Heart right ventricle (tissue), 16 donors: ENCODE measurements at regions not wholly inside any gene's neighbourhood (a gene's known extent, or its start where the extent isn't known, plus 50 kb on each side); places are given as distances from the start of the nearest gene placed in this dataset.
"Not testable (repeated sequence)": the region's sequence is repeated elsewhere in the genome, so short reads cannot be mapped to it uniquely, and the experiment has no call there.

Experiments
- ATAC-seq, 8 donors: fragments of 200-7000 bp; cut with Tn5 transposase; one replicate each; pipeline ENCODE4 v1.9.1; 2020; ENCODE audit warnings: mild to moderate bottlenecking in 8 of 8, moderate library complexity in 8 of 8, moderate number of reproducible peaks in 1 of 8
- DNase-seq, 2 donors: peaks; one replicate each; pipeline ENCODE4 v3.0.0-alpha.2; 2020
- H3K27ac ChIP-seq, 10 donors: fragments of 200-600 bp; sonication (generic) in 2 of 10; one replicate each; pipeline versions ENCODE4 v1.5.0 to v1.8.0; 2020 to 2022; ENCODE audit warnings: mild to moderate bottlenecking in 3 of 10
- H3K27me3 ChIP-seq, 7 donors: fragments of 200-600 bp; one replicate each; pipeline ENCODE4 v1.8.0; 2021 to 2022; ENCODE audit warnings: mild to moderate bottlenecking in 2 of 7
- H3K36me3 ChIP-seq, 9 donors: fragments of 200-600 bp; sonication (generic) in 1 of 9; one replicate each; pipeline versions ENCODE4 v1.5.0 to v1.8.0; 2020 to 2022; ENCODE audit warnings: mild to moderate bottlenecking in 2 of 9
- H3K4me1 ChIP-seq, 9 donors: fragments of 200-600 bp; sonication (generic) in 1 of 9; one replicate each; pipeline versions ENCODE4 v1.5.0 to v1.8.0; 2020 to 2022; ENCODE audit warnings: mild to moderate bottlenecking in 4 of 9
- H3K4me3 ChIP-seq, 10 donors: fragments of 200-600 bp; sonication (generic) in 2 of 10; one replicate each; pipeline versions ENCODE4 v1.5.0 to v1.8.0; 2020 to 2022; ENCODE audit warnings: mild to moderate bottlenecking in 7 of 10, moderate library complexity in 2 of 10
- H3K9me3 ChIP-seq, 11 donors: fragments of 200-600 bp in 10 of 11; sonication (generic) in 2 of 11; one replicate each; pipeline versions ENCODE4 v1.5.0 to v1.8.0; 2013 to 2022; ENCODE audit warnings: mild to moderate bottlenecking in 2 of 11, control low read depth in 1 of 11, moderate library complexity in 1 of 11
- WGBS, 2 donors: extraction: QIAGEN DNeasy Blood & Tissue Kit; methylation state at CpG; one replicate each; pipeline ENCODE4 v1.1.7; 2013; ENCODE audit warnings: inconsistent platforms in 1 of 2; 5-methylcytosine and 5-hydroxymethylcytosine counted together
- intact Hi-C, 10 donors: fragments of 100-400 bp; cut with DNase I; formaldehyde crosslinking; loops; one replicate each; pipeline versions ENCODE4 v1.11.1 to v1.14.2; 2022
- TF ChIP-seq, protein P1 (sequence below), 9 donors: fragments of 200-600 bp; sonication (generic) in 2 of 9; IDR thresholded peaks; one replicate each; pipeline versions ENCODE4 v1.5.0 to v1.8.0; 2021 to 2022; ENCODE audit warnings: antibody characterized with exemption in 9 of 9, mild to moderate bottlenecking in 5 of 9, moderate library complexity in 1 of 9
- donor health status: Arrhythmogenic right ventricular cardiomyopathy.
- donor health status: ischemic (EF 13 %, LVEDD 7.1; RV severe dilation, severe dysfunction).
- donor health status: healthy with polysubstance abuse.
- donor health status: DM: no; HTN: yes; CAD: no.
- donor health status: DM: no; HTN: no; CAD: no.
- donor health status: ischemic (EF 25% LVEDD 6.9; RV normal size, moderate dysfunction).
- donor health status: ischemic (EF 25% LVEDD 5.7; RV mildly dilated, moderate dysfunction).
- donor health status: healthy.
- donor health status: DM: yes; HTN: yes; CAD: no.
- donor health status: Ischemic cardiomyopathy.
- donor health status: ischemic (EF 35%, LVEDD 5.7; RV mildly dilated, moderate dysfunction).
- donor health status: nonischemic (EF 11% LVEDD 7.7; RV severe dilation, severe dysfunction).
- donor health status: DM: yes; HTN: yes; CAD: no.
- donor health status: PGD.
- donor health status: ischemic (EF 29% LVEDD 5.4; RV normal size, mild dysfunction).
- donor health status: nonischemic (EF 23%, LVEDD 6.1; RV moderate dilation, normal function).

DNA sequence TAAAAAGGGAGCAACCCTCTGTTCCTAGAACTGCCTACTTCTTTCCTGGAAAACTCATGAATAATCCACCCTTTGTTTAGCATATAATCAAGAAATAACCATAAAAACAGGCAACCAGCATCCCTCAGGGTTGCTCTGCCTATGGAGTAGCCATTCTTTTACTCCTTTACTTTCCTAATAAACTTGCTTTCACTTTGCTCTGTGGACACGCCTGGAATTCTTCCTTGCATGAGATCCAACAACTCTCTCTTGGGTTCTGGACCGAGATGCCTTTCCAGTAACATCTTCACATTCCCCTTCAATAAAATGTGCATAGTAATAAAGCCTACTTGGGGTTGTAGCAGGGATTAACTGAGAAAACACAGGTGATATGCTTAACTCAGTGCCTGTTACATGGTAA lies 286.4 kb upstream of the AMIGO2 start:
- H3K27ac ChIP-seq = no peak overlapping the region
- H3K4me1 ChIP-seq = peaks cover 0 to 36% (median 11%) of the 10 kb centered on the region in 9 donors
- H3K4me3 ChIP-seq = no peak overlapping the region
- DNase-seq (no peak), ATAC-seq (no peak)
- intact Hi-C loops = no loop called here
- TF ChIP-seq, protein P1, sequence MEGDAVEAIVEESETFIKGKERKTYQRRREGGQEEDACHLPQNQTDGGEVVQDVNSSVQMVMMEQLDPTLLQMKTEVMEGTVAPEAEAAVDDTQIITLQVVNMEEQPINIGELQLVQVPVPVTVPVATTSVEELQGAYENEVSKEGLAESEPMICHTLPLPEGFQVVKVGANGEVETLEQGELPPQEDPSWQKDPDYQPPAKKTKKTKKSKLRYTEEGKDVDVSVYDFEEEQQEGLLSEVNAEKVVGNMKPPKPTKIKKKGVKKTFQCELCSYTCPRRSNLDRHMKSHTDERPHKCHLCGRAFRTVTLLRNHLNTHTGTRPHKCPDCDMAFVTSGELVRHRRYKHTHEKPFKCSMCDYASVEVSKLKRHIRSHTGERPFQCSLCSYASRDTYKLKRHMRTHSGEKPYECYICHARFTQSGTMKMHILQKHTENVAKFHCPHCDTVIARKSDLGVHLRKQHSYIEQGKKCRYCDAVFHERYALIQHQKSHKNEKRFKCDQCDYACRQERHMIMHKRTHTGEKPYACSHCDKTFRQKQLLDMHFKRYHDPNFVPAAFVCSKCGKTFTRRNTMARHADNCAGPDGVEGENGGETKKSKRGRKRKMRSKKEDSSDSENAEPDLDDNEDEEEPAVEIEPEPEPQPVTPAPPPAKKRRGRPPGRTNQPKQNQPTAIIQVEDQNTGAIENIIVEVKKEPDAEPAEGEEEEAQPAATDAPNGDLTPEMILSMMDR (IDR thresholded peaks at IDR 0.05) = no peak
- 59 to 70% methylated on average over 2 of the region's 2 CpGs for WGBS, 2 donors
- H3K9me3 ChIP-seq = no peaks in the 10 kb centered on the region
- peaks cover 0 to 5% (median 0%) of the 10 kb centered on the region in 7 donors for H3K27me3 ChIP-seq
- H3K36me3 ChIP-seq = no peaks in the 10 kb centered on the region

DNA sequence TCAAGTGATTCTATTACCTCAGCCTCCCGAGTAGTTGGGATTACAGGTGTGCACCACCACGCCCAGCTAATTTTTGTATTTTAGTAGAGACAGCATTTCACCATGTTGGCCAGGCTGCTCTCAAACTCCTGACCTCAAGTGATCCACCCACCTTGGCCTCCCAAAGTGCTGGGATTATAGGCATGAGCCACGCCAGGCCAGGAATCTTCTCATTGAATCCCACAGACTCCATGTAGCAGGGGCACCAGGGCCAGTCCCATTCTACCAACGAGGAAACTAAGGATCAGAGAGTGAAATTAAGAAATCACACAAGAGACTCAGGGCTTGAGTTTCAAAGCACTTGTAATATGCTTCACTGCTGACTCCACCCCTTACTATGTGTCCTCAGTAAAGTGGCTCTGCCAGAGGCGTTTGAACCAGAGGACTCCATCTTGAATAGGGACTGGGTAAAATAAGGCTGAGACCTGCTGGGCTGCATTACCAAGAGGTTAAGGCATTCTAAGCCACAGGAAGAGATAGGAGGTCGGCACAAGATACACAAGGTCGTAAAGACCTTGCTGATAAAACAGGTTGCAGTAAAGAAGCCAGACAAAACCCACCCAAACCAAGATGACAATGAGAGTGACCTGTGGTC lies 285.8 kb upstream of the AMIGO2 start:
- H3K27ac ChIP-seq, DNase-seq, intact Hi-C loops, H3K27me3 ChIP-seq, ATAC-seq, H3K4me3 ChIP-seq, H3K36me3 ChIP-seq, H3K9me3 ChIP-seq: not testable (repeated sequence)
- 80 to 86% methylated on average over 7 of the region's 7 CpGs for whole genome bisulfite sequencing, 2 donors
- peaks cover 0 to 40% (median 11%) of the 10 kb centered on the region in 9 donors for H3K4me1 ChIP-seq

DNA sequence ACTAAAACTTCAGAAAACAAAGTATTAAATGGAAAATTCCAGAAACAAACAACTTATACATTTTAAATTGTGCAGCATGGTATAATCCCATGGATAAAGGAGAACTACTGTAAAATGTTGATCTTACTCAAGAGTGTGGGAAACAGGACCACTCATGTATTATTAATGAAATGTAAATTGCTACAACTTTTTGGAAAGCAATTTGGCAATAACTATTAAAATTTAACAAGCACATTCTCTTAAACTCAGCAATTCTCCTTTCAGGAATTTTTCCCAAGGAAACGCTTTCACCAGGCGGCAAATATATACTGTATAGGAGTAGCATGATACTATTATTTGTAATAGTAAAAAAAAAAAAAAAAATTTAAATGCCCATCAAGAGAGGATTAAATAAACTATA lies 284.5 kb upstream of the AMIGO2 start:
- intact Hi-C loops = no loop called here
- TF ChIP-seq, protein P1 (IDR thresholded peaks at IDR 0.05) = no peak
- no peak for ATAC-seq
- H3K4me1 ChIP-seq = peaks cover 0 to 51% (median 16%) of the 10 kb centered on the region in 9 donors
- H3K27me3 ChIP-seq = peaks cover 0 to 5% (median 0%) of the 10 kb centered on the region in 7 donors
- peaks cover 0 to 2% (median 0%) of the 10 kb centered on the region in 11 donors for H3K9me3 ChIP-seq
- no peak overlapping the region for H3K4me3 ChIP-seq
- no peak for DNase-seq
- WGBS, 2 donors = 96 to 97% methylated on average over 2 of the region's 2 CpGs
- no peak overlapping the region for H3K27ac ChIP-seq
- no peaks in the 10 kb centered on the region for H3K36me3 ChIP-seq

DNA sequence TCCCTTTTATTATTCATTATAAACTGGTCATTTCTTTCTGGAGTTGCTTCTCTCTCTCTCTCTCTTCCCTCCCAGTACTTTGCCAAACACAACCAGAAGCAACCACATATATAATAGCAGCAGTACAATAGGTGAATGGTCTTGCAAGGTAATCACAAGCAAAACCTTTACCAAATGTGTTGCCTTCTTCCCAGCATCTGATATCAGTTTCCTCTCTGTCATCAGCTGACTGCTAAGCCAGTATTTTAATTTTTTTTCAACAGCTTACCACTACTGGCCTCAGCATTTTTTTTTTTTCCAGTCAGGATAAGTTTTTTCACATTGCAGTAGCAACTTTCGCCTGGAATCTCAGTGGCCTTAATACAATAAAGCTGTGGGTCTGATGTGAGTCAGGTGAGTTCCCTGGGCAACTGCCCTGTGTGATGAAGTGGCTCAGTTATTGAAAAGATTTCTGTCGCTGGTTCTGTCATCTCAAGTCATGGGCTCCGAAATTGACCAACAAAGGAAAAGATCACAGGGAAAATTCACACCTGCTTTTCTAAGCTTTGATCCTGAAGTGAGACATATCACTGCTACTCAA lies 282.5 kb upstream of the AMIGO2 start:
- Histone ChIP-seq H3K27ac (peak overlapping the region in 7 of 10 donors; percentile 63 to 87 (median 68)), H3K4me3 (no peak overlapping the region), H3K27me3 (peaks cover 0 to 5% (median 0%) of the 10 kb centered on the region in 7 donors), H3K9me3 (peaks cover 0 to 4% (median 0%) of the 10 kb centered on the region in 11 donors), H3K36me3 (no peaks in the 10 kb centered on the region), H3K4me1 (peaks cover 0 to 42% (median 16%) of the 10 kb centered on the region in 9 donors)
- intact Hi-C loops = no loop called here
- DNase-seq (no peak), ATAC-seq (peak in 4 of 8 donors; percentile 4 to 24 (median 18))
- TF ChIP-seq, protein P1 (IDR thresholded peaks at IDR 0.05) = no peak
- WGBS, 2 donors = 70 to 74% methylated on average over 3 of the region's 3 CpGs
